WTC11 (cell line): ENCODE measurements at regions not wholly inside any gene's neighbourhood (a gene's known extent, or its start where the extent isn't known, plus 50 kb on each side); places are given as distances from the start of the nearest gene placed in this dataset.

ENCODE experiments used
- ATAC-seq: fragments of 200-7000 bp; cut with Tn5 transposase; 2 replicates; pipeline ENCODE4 v1.10.0; 2021; ENCODE audit warnings: mild to moderate bottlenecking, moderate library complexity
- CTCF ChIA-PET: fragments of 300-600 bp; sonication (Branson Sonifier 250); formaldehyde crosslinking; loops from one replicate; lab custom pipeline; 2021; ENCODE audit warnings: antibody characterized with exemption; lab: Charles Lee
- POLR2A ChIA-PET: fragments of 350-600 bp; sonication (Branson Sonifier 250); formaldehyde crosslinking; loops from one replicate; lab custom pipeline; 2021; ENCODE audit warnings: antibody characterized with exemption; lab: Charles Lee
- DNase-seq: peaks from one replicate; pipeline ENCODE4 v3.0.0; 2021; ENCODE audit warnings: low spot score
- H3K27ac Mint-ChIP-seq: 2 replicates; pipeline ENCODE4 v1.8.0; 2021; ENCODE audit warnings: mixed read lengths
- H3K27me3 Mint-ChIP-seq: 2 replicates; pipeline ENCODE4 v1.8.0; 2021; ENCODE audit warnings: low read depth, mild to moderate bottlenecking, moderate library complexity, mixed read lengths
- H3K36me3 Mint-ChIP-seq: 2 replicates; pipeline ENCODE4 v1.8.0; 2021; ENCODE audit warnings: mixed read lengths
- H3K4me1 Mint-ChIP-seq: 2 replicates; pipeline ENCODE4 v1.8.0; 2022; ENCODE audit warnings: mixed read lengths
- H3K4me3 Mint-ChIP-seq: 2 replicates; pipeline ENCODE4 v1.8.0; 2021; ENCODE audit warnings: mild to moderate bottlenecking, moderate library complexity, mixed read lengths
- H3K9me3 Mint-ChIP-seq: 2 replicates; pipeline ENCODE4 v1.8.0; 2021; ENCODE audit warnings: mixed read lengths
- ARID4B ChIP-seq: sonication (generic); formaldehyde crosslinking; IDR thresholded peaks from 2 replicates; pipeline ENCODE4 v1.8.0; 2023; ENCODE audit warnings: missing genetic modification reagents, mild to moderate bottlenecking, borderline replicate concordance
- ATF1 ChIP-seq: sonication (generic); formaldehyde crosslinking; IDR thresholded peaks from 2 replicates; pipeline ENCODE4 v1.8.1; 2023; ENCODE audit warnings: mild to moderate bottlenecking, moderate library complexity, missing genetic modification reagents
- ATF6 ChIP-seq: sonication (generic); formaldehyde crosslinking; IDR thresholded peaks from 2 replicates; pipeline ENCODE4 v1.8.1; 2023; ENCODE audit warnings: mild to moderate bottlenecking, missing genetic modification reagents
- CBFB ChIP-seq: sonication (generic); formaldehyde crosslinking; IDR thresholded peaks from 2 replicates; pipeline ENCODE4 v1.8.1; 2022; ENCODE audit warnings: mild to moderate bottlenecking, low read depth, missing genetic modification reagents
- E2F1 ChIP-seq: sonication (generic); formaldehyde crosslinking; IDR thresholded peaks from 2 replicates; pipeline ENCODE4 v1.8.0; 2022; ENCODE audit warnings: mild to moderate bottlenecking, missing genetic modification reagents
- E2F5 ChIP-seq: sonication (generic); formaldehyde crosslinking; IDR thresholded peaks from 2 replicates; pipeline ENCODE4 v1.8.1; 2022; ENCODE audit warnings: mild to moderate bottlenecking, moderate library complexity, missing genetic modification reagents
- ESRRA ChIP-seq: sonication (generic); formaldehyde crosslinking; IDR thresholded peaks from 2 replicates; pipeline ENCODE4 v1.8.1; 2022; ENCODE audit warnings: mild to moderate bottlenecking, missing genetic modification reagents, borderline replicate concordance
- FOXP1 ChIP-seq: sonication (generic); formaldehyde crosslinking; IDR thresholded peaks from 2 replicates; pipeline ENCODE4 v1.8.0; 2022; ENCODE audit warnings: missing genetic modification reagents, mild to moderate bottlenecking, moderate library complexity, borderline replicate concordance
- GRHL2 ChIP-seq: fragments of 250-450 bp; sonication (Bioruptor Pico); IDR thresholded peaks from 2 replicates; pipeline ENCODE4 v1.8.0; 2022; ENCODE audit warnings: mild to moderate bottlenecking, moderate library complexity; ENCODE audit not compliant: insufficient replicate concordance, severe bottlenecking
- IRF1 ChIP-seq: sonication (generic); formaldehyde crosslinking; IDR thresholded peaks from 2 replicates; pipeline ENCODE4 v1.8.0; 2023; ENCODE audit warnings: missing genetic modification reagents
- IRF2 ChIP-seq: sonication (generic); formaldehyde crosslinking; IDR thresholded peaks from 2 replicates; pipeline ENCODE4 v1.8.0; 2022; ENCODE audit warnings: low read depth, missing genetic modification reagents, borderline replicate concordance
- MAX ChIP-seq: sonication (generic); formaldehyde crosslinking; IDR thresholded peaks from 2 replicates; pipeline ENCODE4 v1.8.0; 2022; ENCODE audit warnings: mild to moderate bottlenecking, missing genetic modification reagents
- MXD4 ChIP-seq: fragments of 250-450 bp; sonication (Bioruptor Pico); IDR thresholded peaks from 2 replicates; pipeline ENCODE4 v1.8.0; 2021; ENCODE audit warnings: mild to moderate bottlenecking, moderate library complexity, borderline replicate concordance
- NFYB ChIP-seq: sonication (generic); formaldehyde crosslinking; conservative IDR thresholded peaks from 2 replicates; pipeline ENCODE4 v1.8.0; 2022; ENCODE audit warnings: low read depth, missing genetic modification reagents
- NR1H2 ChIP-seq: sonication (generic); formaldehyde crosslinking; IDR thresholded peaks from 2 replicates; pipeline ENCODE4 v1.9.0; 2021; ENCODE audit warnings: mild to moderate bottlenecking, moderate library complexity, missing genetic modification reagents
- NR2C2 ChIP-seq: sonication (generic); formaldehyde crosslinking; IDR thresholded peaks from 2 replicates; pipeline ENCODE4 v1.8.0; 2022; ENCODE audit warnings: mild to moderate bottlenecking, missing genetic modification reagents
- OVOL2 ChIP-seq: fragments of 250-450 bp; sonication (Bioruptor Pico); IDR thresholded peaks from 2 replicates; pipeline ENCODE4 v1.9.0; 2021; ENCODE audit warnings: mild to moderate bottlenecking, borderline replicate concordance
- RELA ChIP-seq: sonication (generic); formaldehyde crosslinking; IDR thresholded peaks from 2 replicates; pipeline ENCODE4 v1.8.1; 2022; ENCODE audit warnings: missing genetic modification reagents, mild to moderate bottlenecking, borderline replicate concordance
- RORB ChIP-seq: fragments of 250-450 bp; sonication (Bioruptor Pico); IDR thresholded peaks from 2 replicates; pipeline ENCODE4 v1.9.0; 2021; ENCODE audit warnings: mild to moderate bottlenecking
- SMAD3 ChIP-seq: sonication (generic); formaldehyde crosslinking; IDR thresholded peaks from 2 replicates; pipeline ENCODE4 v1.8.0; 2022; ENCODE audit warnings: missing genetic modification reagents, mild to moderate bottlenecking, borderline replicate concordance
- SMAD4 ChIP-seq: sonication (generic); formaldehyde crosslinking; IDR thresholded peaks from 2 replicates; pipeline ENCODE4 v1.8.0; 2022; ENCODE audit warnings: mild to moderate bottlenecking, missing genetic modification reagents
- SP1 ChIP-seq: sonication (generic); formaldehyde crosslinking; conservative IDR thresholded peaks from 2 replicates; pipeline ENCODE4 v1.8.1; 2022; ENCODE audit warnings: missing genetic modification reagents
- TEAD4 ChIP-seq: sonication (generic); formaldehyde crosslinking; IDR thresholded peaks from 2 replicates; pipeline ENCODE4 v1.8.0; 2022; ENCODE audit warnings: mild to moderate bottlenecking, missing genetic modification reagents
- ZBTB21 ChIP-seq: sonication (generic); formaldehyde crosslinking; IDR thresholded peaks from 2 replicates; pipeline ENCODE4 v1.8.1; 2023; ENCODE audit warnings: mild to moderate bottlenecking, missing genetic modification reagents, borderline replicate concordance
- ZNF317 ChIP-seq: sonication (generic); formaldehyde crosslinking; IDR thresholded peaks from 2 replicates; pipeline ENCODE4 v1.8.1; 2023; ENCODE audit warnings: low read depth, mild to moderate bottlenecking, moderate library complexity, missing genetic modification reagents, borderline replicate concordance
- ZNF396 ChIP-seq: fragments of 250-450 bp; sonication (Bioruptor Pico); IDR thresholded peaks from 2 replicates; pipeline ENCODE4 v1.8.0; 2021; ENCODE audit warnings: mild to moderate bottlenecking, moderate library complexity, borderline replicate concordance
- ZNF416 ChIP-seq: fragments of 250-450 bp; sonication (Bioruptor Pico); IDR thresholded peaks from 2 replicates; pipeline ENCODE4 v1.9.0; 2021; ENCODE audit warnings: mild to moderate bottlenecking, inconsistent platforms
- ZNF423 ChIP-seq: fragments of 250-450 bp; sonication (Bioruptor Pico); IDR thresholded peaks from 2 replicates; pipeline ENCODE4 v2.1.2; 2022; ENCODE audit warnings: mild to moderate bottlenecking, moderate library complexity

- TF ChIP-seq ZNF423 (CRISPR knock-in tag) (no peak), RELA (CRISPR knock-in tag) (no peak), TEAD4 (CRISPR knock-in tag) (no peak), CBFB (no peak), FOXP1 (CRISPR knock-in tag) (no peak), OVOL2 (CRISPR knock-in tag) (no peak), ZNF416 (CRISPR knock-in tag) (no peak), IRF1 (no peak)
- TF ChIP-seq, all 79 proteins: peak for 0
These were observed 320.9 kb upstream of the PRDM1 start (continued) for GRCh38 chr6:105765239-105765638.

GRCh38 chr6:105764315-105764714 lies 321.8 kb upstream of the PRDM1 start:
- Mint-ChIP-seq H3K27ac (no peak overlapping the region), H3K27me3 (no peaks in the 10 kb centered on the region), H3K9me3 (no peaks in the 10 kb centered on the region), H3K4me1 (peaks cover 4% of the 10 kb centered on the region; the same call in 1 of the 2 replicates), H3K36me3 (no peaks in the 10 kb centered on the region), H3K4me3 (no peak overlapping the region)
- DNase-seq (no peak), ATAC-seq (no peak)
- CTCF ChIA-PET: no interaction called here
- POLR2A ChIA-PET: no interaction called here
- no peak for TF ChIP-seq NR1H2 (CRISPR knock-in tag)
- TF ChIP-seq ESRRA: no peak
- no peak for TF ChIP-seq ATF1
- TF ChIP-seq SMAD3: no peak
- no peak for TF ChIP-seq CBFB
- TF ChIP-seq SMAD4 (CRISPR knock-in tag): no peak
- TF ChIP-seq NR2C2: no peak
- TF ChIP-seq MXD4: no peak
- no peak for TF ChIP-seq FOXP1 (CRISPR knock-in tag)
- TF ChIP-seq MAX: no peak
- no peak for TF ChIP-seq ZNF317 (CRISPR knock-in tag)
- no peak for TF ChIP-seq SP1
- TF ChIP-seq ZNF423 (CRISPR knock-in tag): no peak
- no peak for TF ChIP-seq GRHL2 (CRISPR knock-in tag)
- TF ChIP-seq NFYB: no peak
- no peak for TF ChIP-seq IRF2 (CRISPR knock-in tag)
- TF ChIP-seq E2F5 (CRISPR knock-in tag): no peak
- TF ChIP-seq E2F1 (CRISPR knock-in tag): no peak

GRCh38 chr6:105763866-105764265 lies 322.3 kb upstream of the PRDM1 start:
- Mint-ChIP-seq H3K9me3 (no peaks in the 10 kb centered on the region), H3K27me3 (no peaks in the 10 kb centered on the region), H3K4me3 (no peak overlapping the region), H3K4me1 (peaks cover 8% of the 10 kb centered on the region; the same call in 1 of the 2 replicates), H3K27ac (no peak overlapping the region), H3K36me3 (no peaks in the 10 kb centered on the region)
- CTCF ChIA-PET: no interaction called here
- POLR2A ChIA-PET: no interaction called here
- ATAC-seq (no peak), DNase-seq (no peak)
- TF ChIP-seq NR1H2 (CRISPR knock-in tag) (no peak), ARID4B (CRISPR knock-in tag) (no peak), ZBTB21 (CRISPR knock-in tag) (no peak), RORB (no peak), ZNF396 (no peak), ATF6 (CRISPR knock-in tag) (no peak), TEAD4 (CRISPR knock-in tag) (no peak), GRHL2 (CRISPR knock-in tag) (no peak)
